CD8-positive, alpha-beta memory T cell (primary cell): ENCODE measurements at regions not wholly inside any gene's neighbourhood (a gene's known extent, or its start where the extent isn't known, plus 50 kb on each side); places are given as distances from the start of the nearest gene placed in this dataset.

Experiments
- CTCF ChIA-PET: fragments of 350-600 bp; sonication (Branson Sonifier 250); formaldehyde crosslinking; loops from one replicate; lab custom pipeline; 2021; ENCODE audit warnings: antibody characterized with exemption; lab: Charles Lee
- POLR2A ChIA-PET: fragments of 350-600 bp; sonication (Branson Sonifier 250); formaldehyde crosslinking; loops from one replicate; lab custom pipeline; 2021; ENCODE audit warnings: antibody characterized with exemption; lab: Charles Lee
- DNase-seq, 5 donors: peaks; one replicate each; pipeline versions ENCODE4 v3.0.0 to v3.0.0-alpha.2; 2020 to 2022; ENCODE audit warnings: mixed read lengths in 1 of 5
- H3K27ac ChIP-seq: one replicate; pipeline ENCODE4 v1.7.0; 2013; ENCODE audit warnings: low read depth, mild to moderate bottlenecking, low read length, moderate library complexity
- H3K27me3 ChIP-seq: 2 replicates; pipeline ENCODE4 v1.7.0; 2013; ENCODE audit warnings: low read length, mild to moderate bottlenecking; ENCODE audit not compliant: insufficient read depth, poor library complexity, severe bottlenecking
- H3K36me3 ChIP-seq: 2 replicates; pipeline ENCODE4 v1.7.0; 2013; ENCODE audit warnings: mild to moderate bottlenecking, low read length, moderate library complexity; ENCODE audit not compliant: insufficient read depth
- H3K4me1 ChIP-seq: 2 replicates; pipeline ENCODE4 v1.7.0; 2013; ENCODE audit warnings: mild to moderate bottlenecking, low read length, moderate library complexity; ENCODE audit not compliant: insufficient read depth
- H3K4me3 ChIP-seq: 2 replicates; pipeline ENCODE4 v1.7.0; 2013; ENCODE audit warnings: mild to moderate bottlenecking, low read length
- H3K9me3 ChIP-seq: 2 replicates; pipeline ENCODE4 v1.7.0; 2013; ENCODE audit warnings: mild to moderate bottlenecking, low read length
- H3K27ac Mint-ChIP-seq, 8 donors: one replicate each; pipeline ENCODE4 v1.8.0; 2020 to 2021; ENCODE audit warnings: mixed read lengths in 8 of 8, mild to moderate bottlenecking in 6 of 8, inconsistent platforms in 3 of 8, moderate library complexity in 3 of 8
- H3K27me3 Mint-ChIP-seq, 2 donors: one replicate each; pipeline ENCODE4 v1.8.0; 2020 to 2021; ENCODE audit warnings: mixed read lengths in 2 of 2, mild to moderate bottlenecking in 1 of 2, moderate library complexity in 1 of 2
- H3K36me3 Mint-ChIP-seq, 3 donors: one replicate each; pipeline ENCODE4 v1.8.0; 2020 to 2021; ENCODE audit warnings: mixed read lengths in 3 of 3, inconsistent platforms in 1 of 3, mild to moderate bottlenecking in 1 of 3
- H3K4me1 Mint-ChIP-seq, 3 donors: one replicate each; pipeline ENCODE4 v1.8.0; 2020 to 2021; ENCODE audit warnings: mixed read lengths in 3 of 3, inconsistent platforms in 1 of 3, mild to moderate bottlenecking in 1 of 3
- H3K4me3 Mint-ChIP-seq, 7 donors: one replicate each; pipeline ENCODE4 v1.8.0; 2020 to 2021; ENCODE audit warnings: mixed read lengths in 7 of 7, mild to moderate bottlenecking in 6 of 7, moderate library complexity in 4 of 7, inconsistent platforms in 2 of 7
- H3K9me3 Mint-ChIP-seq, 5 donors: one replicate each; pipeline ENCODE4 v1.8.0; 2020 to 2022; ENCODE audit warnings: mixed read lengths in 5 of 5, mild to moderate bottlenecking in 3 of 5, moderate library complexity in 2 of 5, inconsistent platforms in 1 of 5

- H3K4me3 ChIP-seq: no peak overlapping the region
- DNase-seq: no peak
- CTCF ChIA-PET: no interaction called here
- no peaks in the 10 kb centered on the region for H3K9me3 ChIP-seq
- Mint-ChIP-seq H3K9me3 (peaks cover 0 to 6% (median 3%) of the 10 kb centered on the region in 5 donors), H3K4me1 (no peaks in the 10 kb centered on the region), H3K27me3 (no peaks in the 10 kb centered on the region), H3K27ac (no peak overlapping the region), H3K4me3 (no peak overlapping the region), H3K36me3 (no peaks in the 10 kb centered on the region)
- no peaks in the 10 kb centered on the region for H3K36me3 ChIP-seq
- POLR2A ChIA-PET: no interaction called here
- no peaks in the 10 kb centered on the region for H3K27me3 ChIP-seq
- no peaks in the 10 kb centered on the region for H3K4me1 ChIP-seq
- H3K27ac ChIP-seq: no peak overlapping the region
These were observed 372.5 kb upstream of the WWC1 start for GRCh38 chr5:167918813-167919483.

DNA sequence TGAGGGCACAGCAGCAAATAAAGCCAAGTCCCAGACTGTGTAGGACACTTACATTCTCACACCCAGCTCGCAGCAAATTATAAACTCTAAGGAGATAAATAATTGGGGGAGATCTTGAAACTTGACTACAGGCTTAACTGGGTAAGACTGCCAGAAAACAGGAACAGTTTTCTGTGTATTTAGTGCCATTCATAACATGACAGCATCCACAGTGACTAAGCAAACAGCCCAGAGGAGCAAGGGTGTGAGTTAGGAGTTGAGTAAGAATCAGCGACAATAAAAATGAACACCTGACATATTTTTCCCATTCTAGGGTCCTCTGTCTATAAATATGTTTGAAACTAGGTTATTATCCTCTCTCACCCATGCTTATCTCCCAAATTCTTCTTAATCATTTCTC is 370.9 kb upstream of the WWC1 start:
- H3K27me3 Mint-ChIP-seq: no peaks in the 10 kb centered on the region
- no peaks in the 10 kb centered on the region for H3K4me1 Mint-ChIP-seq
- no peak for DNase-seq
- H3K4me3 Mint-ChIP-seq: no peak overlapping the region
- H3K27ac ChIP-seq: no peak overlapping the region
- H3K36me3 ChIP-seq: no peaks in the 10 kb centered on the region
- CTCF ChIA-PET: no interaction called here
- H3K36me3 Mint-ChIP-seq: no peaks in the 10 kb centered on the region
- H3K27ac Mint-ChIP-seq: no peak overlapping the region
- no peaks in the 10 kb centered on the region for H3K9me3 ChIP-seq
- no peak overlapping the region for H3K4me3 ChIP-seq
- POLR2A ChIA-PET: no interaction called here
- H3K27me3 ChIP-seq: no peaks in the 10 kb centered on the region
- H3K9me3 Mint-ChIP-seq: peaks cover 0 to 6% (median 2%) of the 10 kb centered on the region in 5 donors
- no peaks in the 10 kb centered on the region for H3K4me1 ChIP-seq

DNA sequence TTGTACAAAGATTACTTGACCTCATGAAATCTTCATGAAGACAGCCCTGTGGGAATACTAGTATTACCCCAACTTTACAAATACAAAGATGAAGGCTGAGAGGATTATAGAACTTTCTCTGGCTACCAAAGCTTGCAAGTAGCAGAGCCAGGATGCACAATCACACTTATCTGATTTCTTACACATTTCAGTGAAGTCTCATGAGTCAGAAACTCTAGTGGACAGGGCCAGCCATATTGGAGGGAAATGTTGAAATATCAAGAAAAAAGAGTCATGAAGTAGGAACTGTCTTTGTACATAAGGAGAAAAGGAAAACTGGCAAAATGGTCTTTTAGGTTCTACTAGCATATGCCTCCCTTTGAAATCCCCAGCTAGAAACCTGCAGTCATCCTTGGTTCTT is 369.6 kb upstream of the WWC1 start:
- no peak overlapping the region for H3K27ac Mint-ChIP-seq
- H3K4me1 ChIP-seq: no peaks in the 10 kb centered on the region
- H3K36me3 Mint-ChIP-seq: no peaks in the 10 kb centered on the region
- no peak overlapping the region for H3K27ac ChIP-seq
- no peaks in the 10 kb centered on the region for H3K4me1 Mint-ChIP-seq
- peaks cover 0 to 6% (median 3%) of the 10 kb centered on the region in 5 donors for H3K9me3 Mint-ChIP-seq
- no peaks in the 10 kb centered on the region for H3K36me3 ChIP-seq
- no peak overlapping the region for H3K4me3 Mint-ChIP-seq
- no peaks in the 10 kb centered on the region for H3K27me3 ChIP-seq
- ChIA-PET CTCF (no interaction called here), POLR2A (no interaction called here)
- H3K4me3 ChIP-seq: no peak overlapping the region
- H3K9me3 ChIP-seq: no peaks in the 10 kb centered on the region
- no peak for DNase-seq
- no peaks in the 10 kb centered on the region for H3K27me3 Mint-ChIP-seq

DNA sequence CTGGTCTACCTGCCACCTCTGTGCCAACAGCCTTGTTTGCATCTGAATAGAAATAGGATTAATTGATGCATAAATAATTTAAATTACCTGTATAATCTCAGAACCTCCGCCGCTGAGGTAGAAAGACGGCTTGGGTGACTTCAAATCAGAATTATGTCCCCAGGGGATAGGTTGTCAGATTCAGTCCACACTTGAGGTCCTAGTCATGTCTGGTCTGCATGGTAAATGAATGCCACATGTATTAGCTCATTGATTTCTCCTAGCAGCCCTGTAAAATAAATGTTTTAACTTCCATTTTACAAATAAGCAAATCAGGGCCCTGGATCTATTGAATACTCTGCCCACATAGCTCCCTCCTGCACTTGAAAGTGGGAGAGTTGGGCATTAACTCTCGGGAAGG is 368.0 kb upstream of the WWC1 start:
- Mint-ChIP-seq H3K27ac (no peak overlapping the region), H3K4me3 (no peak overlapping the region), H3K27me3 (no peaks in the 10 kb centered on the region), H3K4me1 (no peaks in the 10 kb centered on the region), H3K36me3 (no peaks in the 10 kb centered on the region), H3K9me3 (peaks cover 0 to 6% (median 3%) of the 10 kb centered on the region in 5 donors)
- Histone ChIP-seq H3K4me3 (no peak overlapping the region), H3K36me3 (no peaks in the 10 kb centered on the region), H3K27ac (no peak overlapping the region), H3K4me1 (no peaks in the 10 kb centered on the region), H3K27me3 (no peaks in the 10 kb centered on the region), H3K9me3 (no peaks in the 10 kb centered on the region)
- ChIA-PET CTCF (no interaction called here), POLR2A (no interaction called here)
- no peak for DNase-seq

DNA sequence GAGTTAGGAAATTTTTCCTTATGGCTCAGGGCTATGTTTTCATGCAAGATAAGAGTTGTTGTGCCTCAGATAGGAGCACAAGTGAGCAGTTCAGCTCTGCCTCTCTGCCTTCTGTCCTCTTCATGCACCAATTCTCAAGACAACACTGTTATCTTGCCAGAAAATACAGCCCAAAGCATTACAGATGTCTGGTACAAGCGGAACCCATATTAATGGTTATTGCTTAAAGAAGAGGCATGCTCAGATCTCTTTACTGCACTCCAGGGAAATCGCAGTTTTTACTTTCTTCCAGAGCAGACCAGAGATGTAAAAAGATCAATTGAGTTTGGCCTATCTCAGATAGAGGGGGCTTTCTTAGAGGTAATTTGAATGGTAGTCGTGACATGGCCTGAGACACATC is 361.6 kb upstream of the WWC1 start:
- DNase-seq: no peak
- Mint-ChIP-seq H3K27ac (no peak overlapping the region), H3K4me3 (no peak overlapping the region), H3K9me3 (peaks cover 0 to 6% (median 4%) of the 10 kb centered on the region in 5 donors), H3K36me3 (no peaks in the 10 kb centered on the region), H3K27me3 (no peaks in the 10 kb centered on the region), H3K4me1 (no peaks in the 10 kb centered on the region)
- no peaks in the 10 kb centered on the region for H3K9me3 ChIP-seq
- no peaks in the 10 kb centered on the region for H3K4me1 ChIP-seq
- H3K27me3 ChIP-seq: no peaks in the 10 kb centered on the region
- H3K27ac ChIP-seq: no peak overlapping the region
- H3K4me3 ChIP-seq: no peak overlapping the region
- no peaks in the 10 kb centered on the region for H3K36me3 ChIP-seq
- POLR2A ChIA-PET: no interaction called here
- CTCF ChIA-PET: no interaction called here

DNA sequence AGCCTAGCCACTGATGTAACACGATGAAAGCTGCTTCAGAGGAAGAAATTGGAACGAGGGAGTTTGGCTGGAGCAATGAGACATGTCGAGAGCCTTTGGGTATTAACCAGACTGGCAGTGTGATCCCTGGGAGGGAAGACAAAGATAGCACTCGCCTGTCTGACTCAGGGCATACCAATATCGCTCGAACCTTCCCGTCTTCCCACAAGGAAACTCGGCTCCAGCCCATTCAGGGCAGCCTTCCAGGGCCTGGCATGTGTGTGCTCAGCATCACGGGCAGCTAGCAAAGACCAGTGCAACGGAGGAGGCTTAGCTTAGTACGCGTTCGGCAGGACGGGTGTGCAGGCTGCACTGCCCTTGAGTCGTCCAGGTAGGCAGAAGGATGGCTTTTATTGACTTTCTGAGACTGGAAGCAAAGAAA is 356.9 kb upstream of the WWC1 start:
- H3K4me1 Mint-ChIP-seq: no peaks in the 10 kb centered on the region
- no peaks in the 10 kb centered on the region for H3K36me3 Mint-ChIP-seq
- Histone ChIP-seq H3K27ac (no peak overlapping the region), H3K36me3 (no peaks in the 10 kb centered on the region), H3K9me3 (no peaks in the 10 kb centered on the region), H3K27me3 (no peaks in the 10 kb centered on the region), H3K4me3 (no peak overlapping the region), H3K4me1 (no peaks in the 10 kb centered on the region)
- H3K27me3 Mint-ChIP-seq: no peaks in the 10 kb centered on the region
- H3K9me3 Mint-ChIP-seq: peaks cover 0 to 8% (median 1%) of the 10 kb centered on the region in 5 donors
- H3K4me3 Mint-ChIP-seq: no peak overlapping the region
- no peak for DNase-seq
- ChIA-PET POLR2A (no interaction called here), CTCF (no interaction called here)
- no peak overlapping the region for H3K27ac Mint-ChIP-seq

DNA sequence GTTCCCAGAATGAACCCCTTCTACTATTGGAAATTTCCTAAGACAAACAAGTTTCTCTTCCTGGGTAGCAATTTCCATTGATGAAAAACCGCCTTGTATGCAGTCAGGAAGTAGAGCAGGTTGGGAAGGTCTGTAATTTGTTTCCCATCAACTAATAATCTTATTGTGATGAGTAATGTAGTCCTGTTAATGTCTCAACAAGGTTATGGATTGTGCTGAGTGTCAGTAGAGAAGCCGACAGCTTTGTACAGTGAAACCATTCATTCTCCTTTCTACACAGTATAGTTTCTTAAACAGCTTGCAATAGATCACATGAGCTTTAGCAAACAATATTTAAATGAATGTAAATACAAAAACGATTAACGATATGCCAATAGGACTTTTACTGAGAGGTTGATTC is 355.4 kb upstream of the WWC1 start:
- Histone ChIP-seq H3K9me3 (no peaks in the 10 kb centered on the region), H3K27ac (no peak overlapping the region), H3K36me3 (no peaks in the 10 kb centered on the region), H3K27me3 (no peaks in the 10 kb centered on the region), H3K4me3 (no peak overlapping the region), H3K4me1 (no peaks in the 10 kb centered on the region)
- H3K4me1 Mint-ChIP-seq: no peaks in the 10 kb centered on the region
- peaks cover 0 to 8% (median 1%) of the 10 kb centered on the region in 5 donors for H3K9me3 Mint-ChIP-seq
- H3K27me3 Mint-ChIP-seq: no peaks in the 10 kb centered on the region
- POLR2A ChIA-PET: no interaction called here
- no peak overlapping the region for H3K4me3 Mint-ChIP-seq
- DNase-seq: no peak
- CTCF ChIA-PET: no interaction called here
- no peak overlapping the region for H3K27ac Mint-ChIP-seq
- no peaks in the 10 kb centered on the region for H3K36me3 Mint-ChIP-seq

DNA sequence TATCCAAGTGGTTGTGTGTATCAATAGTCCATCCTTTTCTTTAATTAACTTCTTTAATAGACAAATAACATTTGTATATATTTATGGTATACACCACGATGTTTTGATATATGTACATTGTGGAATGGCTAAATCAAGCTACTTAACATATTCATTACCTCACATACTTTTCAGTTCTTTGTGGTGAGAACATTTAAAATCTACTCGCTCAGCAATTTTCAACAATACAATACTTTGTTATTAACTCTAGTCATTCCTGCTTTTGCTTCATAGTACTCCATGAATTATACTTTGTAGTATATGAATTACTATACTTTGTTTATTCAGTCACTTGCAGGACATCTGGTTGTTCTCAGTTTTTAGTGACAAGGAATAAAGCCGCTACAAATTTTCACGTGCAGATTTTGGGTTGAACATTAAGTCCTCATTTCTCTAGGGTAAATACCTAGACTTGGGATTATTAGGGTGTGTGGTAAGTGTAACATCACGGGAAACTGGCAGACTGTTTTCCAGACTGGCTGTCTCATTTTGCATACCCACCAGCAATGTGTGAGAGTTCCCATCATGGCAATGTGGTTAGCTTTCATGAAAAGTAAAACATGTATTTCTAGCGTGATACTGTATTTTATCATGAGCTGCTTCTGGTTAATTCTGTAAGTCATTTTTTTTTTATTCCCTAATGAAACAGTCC is 354.4 kb upstream of the WWC1 start:
- no peaks in the 10 kb centered on the region for H3K36me3 Mint-ChIP-seq
- no peak overlapping the region for H3K27ac ChIP-seq
- DNase-seq: no peak
- no peak overlapping the region for H3K27ac Mint-ChIP-seq
- peaks cover 0 to 8% (median 1%) of the 10 kb centered on the region in 5 donors for H3K9me3 Mint-ChIP-seq
- no peaks in the 10 kb centered on the region for H3K27me3 Mint-ChIP-seq
- POLR2A ChIA-PET: no interaction called here
- no peaks in the 10 kb centered on the region for H3K36me3 ChIP-seq
- CTCF ChIA-PET: no interaction called here
- no peaks in the 10 kb centered on the region for H3K4me1 Mint-ChIP-seq
- no peaks in the 10 kb centered on the region for H3K4me1 ChIP-seq
- H3K4me3 ChIP-seq: no peak overlapping the region
- H3K9me3 ChIP-seq: no peaks in the 10 kb centered on the region
- H3K4me3 Mint-ChIP-seq: no peak overlapping the region
- no peaks in the 10 kb centered on the region for H3K27me3 ChIP-seq
